HepG2 (cell line): ENCODE measurements at regions not wholly inside any gene's neighbourhood (a gene's known extent, or its start where the extent isn't known, plus 50 kb on each side); places are given as distances from the start of the nearest gene placed in this dataset.

Experiments
- GABPA ChIP-seq, 2 experiments: IDR thresholded peaks; 2 replicates each; pipeline ENCODE4 v1.6.1; 2011 to 2016; ENCODE audit warnings: low read depth in 2 of 2, low read length in 1 of 2, missing biosample characterization in 1 of 2, missing genetic modification characterization in 1 of 2
- SOX6 ChIP-seq, 2 experiments: fragments of 450-650 bp in 1 of 2; sonication (generic) in 1 of 2; formaldehyde crosslinking in 1 of 2; IDR thresholded peaks; 2 replicates each; pipeline versions ENCODE4 v1.4.0 to v1.6.1; 2017 to 2020; ENCODE audit warnings: antibody characterized with exemption in 1 of 2, mild to moderate bottlenecking in 1 of 2, missing genetic modification reagents in 1 of 2
- ZNF251 ChIP-seq: sonication (generic); formaldehyde crosslinking; IDR thresholded peaks from 2 replicates; pipeline ENCODE4 v1.9.0; 2021; ENCODE audit warnings: mild to moderate bottlenecking, missing genetic modification reagents
- ZNF530 ChIP-seq: sonication (generic); formaldehyde crosslinking; IDR thresholded peaks from 2 replicates; pipeline ENCODE4 v1.5.0; 2020; ENCODE audit warnings: low read depth, mild to moderate bottlenecking, missing genetic modification reagents
- TF ChIP-seq, protein P1 (sequence below): IDR thresholded peaks from 2 replicates; pipeline ENCODE4 v1.6.1; 2018; ENCODE audit warnings: missing genetic modification reagents, mild to moderate bottlenecking, missing compliant biosample characterization
- TF ChIP-seq, protein P2 (sequence below): sonication (generic); formaldehyde crosslinking; IDR thresholded peaks from 2 replicates; pipeline ENCODE4 v1.9.0; 2021; ENCODE audit warnings: mild to moderate bottlenecking, missing genetic modification reagents

DNA sequence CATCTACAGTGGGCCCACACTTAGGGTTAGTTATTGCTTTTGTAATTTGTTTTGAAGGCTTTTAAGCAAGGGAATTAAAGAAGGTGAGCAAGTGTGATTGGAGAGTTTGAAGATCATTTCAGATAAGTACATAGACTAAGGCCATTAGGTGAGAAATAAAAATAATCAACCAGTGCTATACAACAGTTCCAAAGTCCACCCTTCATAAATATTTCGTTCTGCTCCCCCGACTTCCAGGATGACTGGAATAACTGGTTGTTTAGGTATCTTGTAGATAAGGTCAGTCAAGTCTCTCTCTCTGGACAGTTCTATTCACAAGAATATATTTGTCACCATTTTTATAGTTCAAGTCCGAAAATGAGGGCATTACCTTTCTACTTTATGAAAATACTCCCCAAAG, 98.0 kb upstream of the MBL2 start (continued):
- TF ChIP-seq, protein P1, sequence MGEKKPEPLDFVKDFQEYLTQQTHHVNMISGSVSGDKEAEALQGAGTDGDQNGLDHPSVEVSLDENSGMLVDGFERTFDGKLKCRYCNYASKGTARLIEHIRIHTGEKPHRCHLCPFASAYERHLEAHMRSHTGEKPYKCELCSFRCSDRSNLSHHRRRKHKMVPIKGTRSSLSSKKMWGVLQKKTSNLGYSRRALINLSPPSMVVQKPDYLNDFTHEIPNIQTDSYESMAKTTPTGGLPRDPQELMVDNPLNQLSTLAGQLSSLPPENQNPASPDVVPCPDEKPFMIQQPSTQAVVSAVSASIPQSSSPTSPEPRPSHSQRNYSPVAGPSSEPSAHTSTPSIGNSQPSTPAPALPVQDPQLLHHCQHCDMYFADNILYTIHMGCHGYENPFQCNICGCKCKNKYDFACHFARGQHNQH (CRISPR knock-in tag) = no peak
- TF ChIP-seq ZNF251 (CRISPR knock-in tag) (no peak), ZNF530 (CRISPR knock-in tag) (no peak), GABPA (IDR thresholded peaks at IDR 0.05; ENCODE audit: low read depth, low read length) (no peak), GABPA (CRISPR knock-in tag; IDR thresholded peaks at IDR 0.05; ENCODE audit: low read depth) (no peak), SOX6 (IDR thresholded peaks at IDR 0.05) (no peak), SOX6 (CRISPR knock-in tag; IDR thresholded peaks at IDR 0.05) (no peak)
- TF ChIP-seq, protein P2, sequence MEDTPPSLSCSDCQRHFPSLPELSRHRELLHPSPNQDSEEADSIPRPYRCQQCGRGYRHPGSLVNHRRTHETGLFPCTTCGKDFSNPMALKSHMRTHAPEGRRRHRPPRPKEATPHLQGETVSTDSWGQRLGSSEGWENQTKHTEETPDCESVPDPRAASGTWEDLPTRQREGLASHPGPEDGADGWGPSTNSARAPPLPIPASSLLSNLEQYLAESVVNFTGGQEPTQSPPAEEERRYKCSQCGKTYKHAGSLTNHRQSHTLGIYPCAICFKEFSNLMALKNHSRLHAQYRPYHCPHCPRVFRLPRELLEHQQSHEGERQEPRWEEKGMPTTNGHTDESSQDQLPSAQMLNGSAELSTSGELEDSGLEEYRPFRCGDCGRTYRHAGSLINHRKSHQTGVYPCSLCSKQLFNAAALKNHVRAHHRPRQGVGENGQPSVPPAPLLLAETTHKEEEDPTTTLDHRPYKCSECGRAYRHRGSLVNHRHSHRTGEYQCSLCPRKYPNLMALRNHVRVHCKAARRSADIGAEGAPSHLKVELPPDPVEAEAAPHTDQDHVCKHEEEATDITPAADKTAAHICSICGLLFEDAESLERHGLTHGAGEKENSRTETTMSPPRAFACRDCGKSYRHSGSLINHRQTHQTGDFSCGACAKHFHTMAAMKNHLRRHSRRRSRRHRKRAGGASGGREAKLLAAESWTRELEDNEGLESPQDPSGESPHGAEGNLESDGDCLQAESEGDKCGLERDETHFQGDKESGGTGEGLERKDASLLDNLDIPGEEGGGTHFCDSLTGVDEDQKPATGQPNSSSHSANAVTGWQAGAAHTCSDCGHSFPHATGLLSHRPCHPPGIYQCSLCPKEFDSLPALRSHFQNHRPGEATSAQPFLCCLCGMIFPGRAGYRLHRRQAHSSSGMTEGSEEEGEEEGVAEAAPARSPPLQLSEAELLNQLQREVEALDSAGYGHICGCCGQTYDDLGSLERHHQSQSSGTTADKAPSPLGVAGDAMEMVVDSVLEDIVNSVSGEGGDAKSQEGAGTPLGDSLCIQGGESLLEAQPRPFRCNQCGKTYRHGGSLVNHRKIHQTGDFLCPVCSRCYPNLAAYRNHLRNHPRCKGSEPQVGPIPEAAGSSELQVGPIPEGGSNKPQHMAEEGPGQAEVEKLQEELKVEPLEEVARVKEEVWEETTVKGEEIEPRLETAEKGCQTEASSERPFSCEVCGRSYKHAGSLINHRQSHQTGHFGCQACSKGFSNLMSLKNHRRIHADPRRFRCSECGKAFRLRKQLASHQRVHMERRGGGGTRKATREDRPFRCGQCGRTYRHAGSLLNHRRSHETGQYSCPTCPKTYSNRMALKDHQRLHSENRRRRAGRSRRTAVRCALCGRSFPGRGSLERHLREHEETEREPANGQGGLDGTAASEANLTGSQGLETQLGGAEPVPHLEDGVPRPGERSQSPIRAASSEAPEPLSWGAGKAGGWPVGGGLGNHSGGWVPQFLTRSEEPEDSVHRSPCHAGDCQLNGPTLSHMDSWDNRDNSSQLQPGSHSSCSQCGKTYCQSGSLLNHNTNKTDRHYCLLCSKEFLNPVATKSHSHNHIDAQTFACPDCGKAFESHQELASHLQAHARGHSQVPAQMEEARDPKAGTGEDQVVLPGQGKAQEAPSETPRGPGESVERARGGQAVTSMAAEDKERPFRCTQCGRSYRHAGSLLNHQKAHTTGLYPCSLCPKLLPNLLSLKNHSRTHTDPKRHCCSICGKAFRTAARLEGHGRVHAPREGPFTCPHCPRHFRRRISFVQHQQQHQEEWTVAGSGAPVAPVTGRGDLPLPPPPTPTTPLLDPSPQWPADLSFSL (CRISPR knock-in tag) = no peak
